Esophagus muscularis mucosa (tissue), 4 donors: ENCODE measurements at regions not wholly inside any gene's neighbourhood (a gene's known extent, or its start where the extent isn't known, plus 50 kb on each side); places are given as distances from the start of the nearest gene placed in this dataset.

Experiments
- DNase-seq: peaks from one replicate; pipeline ENCODE4 v3.0.0-alpha.2; 2017; ENCODE audit errors: extremely low spot score
- H3K27ac ChIP-seq, 4 donors: fragments of 200-600 bp; sonication (generic); replicated peaks in 1 of 4; 1 replicate in 3 of 4; 2 replicates in 1 of 4; pipeline ENCODE4 v1.5.1; 2016 to 2019; ENCODE audit warnings: mild to moderate bottlenecking in 1 of 4
- H3K27me3 ChIP-seq, 4 donors: fragments of 200-600 bp; sonication (generic); one replicate each; pipeline versions ENCODE4 v1.5.1 to v1.6.0; 2016 to 2019
- H3K36me3 ChIP-seq, 4 donors: fragments of 200-600 bp; sonication (generic); one replicate each; pipeline ENCODE4 v1.5.1; 2016 to 2019
- H3K4me1 ChIP-seq, 4 donors: fragments of 200-600 bp; sonication (generic); one replicate each; pipeline ENCODE4 v1.5.1; 2016 to 2019
- H3K4me3 ChIP-seq, 4 donors: fragments of 200-600 bp; sonication (generic); 1 replicate in 2 of 4; 2 replicates in 2 of 4; pipeline ENCODE4 v1.5.1; 2016 to 2019; ENCODE audit warnings: mild to moderate bottlenecking in 4 of 4, moderate library complexity in 1 of 4
- H3K9me3 ChIP-seq, 4 donors: fragments of 200-600 bp; sonication (generic); 1 replicate in 3 of 4; 2 replicates in 1 of 4; pipeline ENCODE4 v1.5.1; 2016 to 2019
- EP300 ChIP-seq: sonication (generic); formaldehyde crosslinking; IDR thresholded peaks from one replicate; pipeline ENCODE4 v1.6.1; 2017; ENCODE audit warnings: antibody characterized with exemption
- POLR2A ChIP-seq: fragments of 450-650 bp; IDR thresholded peaks from one replicate; pipeline ENCODE4 v1.6.1; 2017; ENCODE audit warnings: antibody characterized with exemption, moderate library complexity, mild to moderate bottlenecking, low read depth
- POLR2AphosphoS5 ChIP-seq, 2 donors: sonication (generic); formaldehyde crosslinking; IDR thresholded peaks; one replicate each; pipeline ENCODE4 v1.6.1; 2017; ENCODE audit warnings: antibody characterized with exemption in 2 of 2
- WGBS: methylation state at CpG from one replicate; pipeline ENCODE4 v1.1.5; 2018; 5-methylcytosine and 5-hydroxymethylcytosine counted together
- intact Hi-C: fragments of 100-400 bp; cut with DNase I; formaldehyde crosslinking; loops from one replicate; pipeline ENCODE4 v1.15.1; 2023
- TF ChIP-seq, protein P1 (sequence below), 3 experiments: fragments of 200-600 bp in 2 of 3; fragments of 450-650 bp in 1 of 3; sonication (generic) in 2 of 3; IDR thresholded peaks; one replicate each; pipeline ENCODE4 v1.5.1; 2017 to 2019; ENCODE audit warnings: antibody characterized with exemption in 3 of 3, mild to moderate bottlenecking in 2 of 3, moderate library complexity in 1 of 3

DNA sequence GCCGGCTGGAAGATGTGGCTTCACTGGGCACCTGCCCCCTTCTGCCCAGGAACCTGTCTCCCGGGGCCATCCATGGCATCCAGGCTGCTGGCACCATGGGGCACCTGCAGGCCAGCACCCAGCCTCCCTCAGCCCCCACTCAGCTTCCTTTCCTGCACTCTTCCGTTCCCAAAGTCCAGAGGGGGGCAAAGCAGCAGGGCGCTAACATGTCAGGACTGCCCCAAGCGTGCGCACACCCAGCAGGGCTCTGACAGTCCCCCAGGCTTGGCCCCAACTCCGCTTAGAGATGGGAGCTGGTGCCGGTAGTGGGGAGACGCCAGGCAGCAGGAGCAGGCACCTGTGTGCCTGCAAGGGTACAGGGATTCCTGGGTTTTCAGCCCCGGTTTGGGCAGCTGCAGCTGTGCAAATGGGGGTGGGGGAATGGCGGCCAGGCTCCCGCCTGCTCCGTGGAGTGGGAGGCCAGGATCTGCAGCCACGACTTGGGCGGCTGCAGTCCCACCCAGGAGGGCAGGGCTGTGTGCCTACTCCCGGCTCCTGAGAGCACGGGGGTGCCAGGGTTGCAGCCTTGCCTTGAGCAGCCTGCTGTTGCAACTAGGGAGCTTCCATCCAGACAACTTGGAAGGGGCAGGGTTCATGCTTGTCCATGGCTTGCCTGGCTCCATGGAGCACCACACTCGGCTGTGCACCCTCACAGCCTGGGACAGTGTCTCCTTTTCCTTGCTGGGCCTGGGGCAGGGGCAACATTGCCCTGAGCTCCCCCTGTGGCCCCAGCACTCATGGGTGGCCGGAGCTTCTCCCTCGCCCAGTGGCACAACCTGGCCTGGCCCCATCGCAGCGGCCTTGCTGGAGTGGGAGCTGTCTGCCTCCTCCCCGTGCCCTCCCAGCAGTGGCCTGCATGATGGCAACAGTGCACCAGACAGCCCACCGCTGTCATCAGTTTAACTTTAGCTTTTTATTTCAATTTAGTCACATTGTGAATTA is 561.1 kb downstream of the MTRR start:
- 93% methylated on average over 10 of the region's 24 CpGs for WGBS

DNA sequence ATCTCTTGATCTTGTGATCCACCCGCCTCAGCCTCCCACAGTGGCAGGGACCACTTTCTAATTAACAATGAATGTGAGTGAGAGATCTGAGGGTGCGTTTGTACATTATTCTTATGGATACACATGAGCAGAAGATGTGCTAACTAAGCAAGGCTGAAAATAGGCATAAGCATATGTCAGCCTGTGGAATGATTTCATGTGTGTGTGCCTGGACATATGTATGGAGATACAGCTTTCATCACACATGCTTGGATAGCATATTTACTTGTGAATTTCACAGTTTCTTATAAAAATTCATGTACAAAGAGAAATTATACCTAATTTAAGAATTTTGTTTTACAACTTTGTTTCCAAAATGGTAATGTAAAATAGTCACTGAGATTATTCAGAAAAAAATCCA is 565.6 kb downstream of the MTRR start:
- no peaks in the 10 kb centered on the region for H3K4me1 ChIP-seq
- TF ChIP-seq, protein P1, sequence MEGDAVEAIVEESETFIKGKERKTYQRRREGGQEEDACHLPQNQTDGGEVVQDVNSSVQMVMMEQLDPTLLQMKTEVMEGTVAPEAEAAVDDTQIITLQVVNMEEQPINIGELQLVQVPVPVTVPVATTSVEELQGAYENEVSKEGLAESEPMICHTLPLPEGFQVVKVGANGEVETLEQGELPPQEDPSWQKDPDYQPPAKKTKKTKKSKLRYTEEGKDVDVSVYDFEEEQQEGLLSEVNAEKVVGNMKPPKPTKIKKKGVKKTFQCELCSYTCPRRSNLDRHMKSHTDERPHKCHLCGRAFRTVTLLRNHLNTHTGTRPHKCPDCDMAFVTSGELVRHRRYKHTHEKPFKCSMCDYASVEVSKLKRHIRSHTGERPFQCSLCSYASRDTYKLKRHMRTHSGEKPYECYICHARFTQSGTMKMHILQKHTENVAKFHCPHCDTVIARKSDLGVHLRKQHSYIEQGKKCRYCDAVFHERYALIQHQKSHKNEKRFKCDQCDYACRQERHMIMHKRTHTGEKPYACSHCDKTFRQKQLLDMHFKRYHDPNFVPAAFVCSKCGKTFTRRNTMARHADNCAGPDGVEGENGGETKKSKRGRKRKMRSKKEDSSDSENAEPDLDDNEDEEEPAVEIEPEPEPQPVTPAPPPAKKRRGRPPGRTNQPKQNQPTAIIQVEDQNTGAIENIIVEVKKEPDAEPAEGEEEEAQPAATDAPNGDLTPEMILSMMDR (IDR thresholded peaks at IDR 0.05), result no peak
- no peak for TF ChIP-seq POLR2A
- TF ChIP-seq POLR2AphosphoS5 (IDR thresholded peaks at IDR 0.05), result no peak
- TF ChIP-seq EP300, result no peak
- H3K9me3 ChIP-seq, result no peaks in the 10 kb centered on the region
- DNase-seq, result no peak
- H3K4me3 ChIP-seq, result no peak overlapping the region
- H3K27ac ChIP-seq, result no peak overlapping the region
- no peaks in the 10 kb centered on the region for H3K27me3 ChIP-seq
- H3K36me3 ChIP-seq, result no peaks in the 10 kb centered on the region
- WGBS, result 84% methylated on average over 2 of the region's 2 CpGs
- intact Hi-C loops, result no loop called here

More for the DNA sequence above, 561.1 kb downstream of the MTRR start:
- H3K27ac ChIP-seq, result no peak overlapping the region
- intact Hi-C loops, result no loop called here
- H3K4me1 ChIP-seq, result no peaks in the 10 kb centered on the region
- H3K36me3 ChIP-seq, result no peaks in the 10 kb centered on the region
- no peak for TF ChIP-seq POLR2AphosphoS5 (IDR thresholded peaks at IDR 0.05)
- TF ChIP-seq EP300, result no peak
- TF ChIP-seq, protein P1 (IDR thresholded peaks at IDR 0.05), result no peak
- no peak for TF ChIP-seq POLR2A
- no peaks in the 10 kb centered on the region for H3K9me3 ChIP-seq
- H3K4me3 ChIP-seq, result no peak overlapping the region
- no peak for DNase-seq
- no peaks in the 10 kb centered on the region for H3K27me3 ChIP-seq

DNA sequence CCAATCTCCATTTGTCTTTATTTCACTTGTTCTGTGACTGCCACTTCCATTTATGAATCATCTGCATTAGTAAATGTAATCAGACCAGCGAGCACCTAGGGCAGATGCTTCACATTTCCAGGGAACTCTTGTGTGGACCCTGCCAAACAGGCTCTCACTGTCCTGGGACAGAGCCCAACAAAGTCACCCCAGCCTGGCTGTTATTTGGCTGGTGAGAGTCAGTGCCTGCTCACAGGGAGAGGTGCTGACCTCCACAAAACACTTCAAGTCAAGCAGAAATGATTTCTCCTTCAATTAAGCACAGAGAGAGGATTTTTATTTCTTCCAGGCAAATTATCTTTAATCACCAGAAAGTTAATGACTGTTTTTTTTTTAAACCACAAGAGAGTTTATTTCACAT is 568.0 kb downstream of the MTRR start:
- no peak for DNase-seq
- 10% methylated on average over 1 of the region's 1 CpG for WGBS
- Histone ChIP-seq H3K27ac (no peak overlapping the region), H3K9me3 (no peaks in the 10 kb centered on the region), H3K36me3 (no peaks in the 10 kb centered on the region), H3K4me1 (no peaks in the 10 kb centered on the region), H3K27me3 (no peaks in the 10 kb centered on the region), H3K4me3 (no peak overlapping the region)
- intact Hi-C loops, result no loop called here
- no peak for TF ChIP-seq POLR2A
- TF ChIP-seq, protein P1 (IDR thresholded peaks at IDR 0.05), result no peak
- TF ChIP-seq EP300, result no peak
- TF ChIP-seq POLR2AphosphoS5 (IDR thresholded peaks at IDR 0.05), result no peak

DNA sequence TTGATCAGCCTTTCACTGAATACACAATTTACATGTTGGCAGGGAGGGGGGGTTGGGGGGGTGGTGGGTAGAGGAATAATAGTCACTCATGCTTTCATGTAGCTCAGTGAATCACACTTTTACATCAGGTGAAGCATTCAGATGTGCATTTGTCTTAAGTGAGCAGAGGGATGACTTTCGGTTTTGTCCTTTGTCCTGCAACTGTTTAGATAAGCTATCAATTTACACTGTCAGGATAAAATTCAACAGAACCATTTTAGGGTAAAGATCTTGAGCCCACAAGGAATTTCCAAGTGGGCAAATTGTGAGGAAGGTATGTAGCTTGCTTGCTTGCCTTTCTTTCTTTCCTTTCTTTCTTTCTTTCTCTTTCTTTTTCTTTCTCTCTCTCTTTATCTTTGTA is 576.2 kb downstream of the MTRR start:
- H3K9me3 ChIP-seq, result no peaks in the 10 kb centered on the region
- DNase-seq, result no peak
- no peaks in the 10 kb centered on the region for H3K27me3 ChIP-seq
- no peaks in the 10 kb centered on the region for H3K36me3 ChIP-seq
- no peak overlapping the region for H3K4me3 ChIP-seq
- H3K27ac ChIP-seq, result no peak overlapping the region
- WGBS, result 50% methylated on average over 1 of the region's 1 CpG
- TF ChIP-seq EP300, result no peak
- TF ChIP-seq, protein P1 (IDR thresholded peaks at IDR 0.05), result no peak
- no peak for TF ChIP-seq POLR2AphosphoS5 (IDR thresholded peaks at IDR 0.05)
- TF ChIP-seq POLR2A, result no peak
- intact Hi-C loops, result no loop called here
- no peaks in the 10 kb centered on the region for H3K4me1 ChIP-seq
